GM21529 (cell line): ENCODE measurements at regions not wholly inside any gene's neighbourhood (a gene's known extent, or its start where the extent isn't known, plus 50 kb on each side); places are given as distances from the start of the nearest gene placed in this dataset.
"Not testable (repeated sequence)": the region's sequence is repeated elsewhere in the genome, so short reads cannot be mapped to it uniquely, and the experiment has no call there.

Source experiments
- ATAC-seq: cut with Tn5 transposase; IDR thresholded peaks from one replicate; pipeline ENCODE4 v1.9.1; 2021; ENCODE audit not compliant: unreplicated experiment

DNA sequence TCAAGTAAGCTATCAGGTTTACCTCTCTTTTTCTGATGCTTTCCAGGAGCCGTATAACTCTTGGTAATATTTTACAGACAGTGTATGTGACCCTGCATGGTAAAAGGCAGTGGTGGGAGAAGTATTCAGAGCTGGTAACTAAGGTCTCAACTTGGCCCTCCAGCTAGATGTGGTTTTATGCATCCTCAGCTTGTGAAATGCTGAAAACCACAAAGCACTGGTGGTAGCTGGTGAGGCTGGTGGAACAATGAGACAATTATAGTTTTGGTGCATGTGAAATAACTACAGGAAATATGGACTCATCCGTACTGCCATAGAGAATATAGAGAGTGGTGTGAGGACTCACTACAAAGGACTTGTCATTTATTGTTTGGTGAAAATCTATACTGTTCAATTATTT is 383.0 kb upstream of the PCDH15 start:
- no peak for ATAC-seq

DNA sequence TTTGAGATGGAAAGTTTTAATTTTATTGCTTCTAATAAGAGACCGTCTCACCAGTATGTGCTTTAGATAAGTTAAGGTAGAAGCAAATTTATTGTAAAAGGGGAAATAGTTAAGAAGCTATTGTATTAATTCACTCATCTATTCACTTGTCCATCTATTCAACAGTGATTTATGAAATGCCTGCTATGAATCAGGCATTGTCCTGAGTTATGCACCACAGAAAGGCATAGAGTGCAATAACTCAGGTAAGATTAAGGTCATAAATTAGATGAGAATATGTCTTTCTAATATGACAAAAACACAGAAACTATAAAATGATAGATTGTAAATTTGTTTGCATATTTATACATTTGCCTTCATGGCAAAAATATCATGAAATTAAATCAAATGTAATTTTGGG is 379.3 kb upstream of the PCDH15 start:
- no peak for ATAC-seq

DNA sequence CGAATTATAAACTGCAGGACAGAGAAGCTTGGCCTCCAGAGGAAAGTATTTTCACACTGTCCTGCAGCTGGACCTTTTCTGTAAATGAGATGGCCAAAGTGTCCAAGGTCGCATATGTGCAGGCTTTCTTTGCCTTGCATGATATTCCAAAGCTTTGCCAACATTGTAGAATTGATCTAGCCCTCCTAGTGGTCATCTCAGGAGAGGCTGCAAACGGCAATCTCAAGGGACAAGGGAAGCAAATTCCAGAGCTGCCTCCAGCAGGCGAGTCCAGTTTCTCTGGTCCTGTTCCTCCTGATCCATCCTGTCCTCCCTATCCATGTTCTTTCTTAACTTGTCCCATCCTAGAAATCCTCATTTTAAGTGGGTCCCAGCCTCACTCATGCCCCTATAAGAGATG is 373.4 kb upstream of the PCDH15 start:
- no peak for ATAC-seq

DNA sequence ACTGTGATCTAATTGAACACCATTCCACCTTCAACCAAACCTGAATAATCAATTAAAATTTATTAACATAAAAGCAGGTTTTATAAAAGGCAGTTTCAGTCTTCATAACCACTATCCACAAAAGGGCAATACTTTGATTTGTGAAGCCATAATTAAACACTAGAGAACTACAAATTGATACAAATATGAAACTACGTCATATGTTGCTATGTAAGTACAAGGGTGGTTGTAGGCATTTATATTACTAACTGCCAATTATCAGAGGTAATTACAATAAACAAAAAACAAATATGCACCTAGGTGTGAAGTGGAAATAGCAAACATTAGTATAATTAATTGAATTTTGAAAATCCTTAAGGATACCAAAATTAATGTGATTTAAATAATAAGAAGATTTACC is 368.5 kb upstream of the PCDH15 start:
- ATAC-seq, result no peak

DNA sequence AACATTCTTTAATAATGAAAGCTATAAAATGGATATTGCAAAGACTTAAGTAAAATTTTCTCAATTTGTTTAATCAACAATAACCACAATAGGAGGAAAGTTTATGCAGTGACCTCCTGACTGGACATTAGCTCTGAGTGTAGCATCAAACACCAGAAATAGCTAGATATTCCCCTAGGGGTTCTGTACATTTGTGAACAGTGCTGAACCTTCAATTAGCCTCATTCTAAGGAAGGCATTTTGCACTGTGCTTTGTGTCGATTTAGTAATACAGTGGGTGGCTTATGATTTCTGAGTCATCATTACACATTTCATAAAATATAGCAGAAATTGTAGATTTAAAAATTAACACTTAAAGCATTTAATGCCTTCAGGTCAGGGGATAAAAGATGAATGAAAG is 367.3 kb upstream of the PCDH15 start:
- no peak for ATAC-seq

DNA sequence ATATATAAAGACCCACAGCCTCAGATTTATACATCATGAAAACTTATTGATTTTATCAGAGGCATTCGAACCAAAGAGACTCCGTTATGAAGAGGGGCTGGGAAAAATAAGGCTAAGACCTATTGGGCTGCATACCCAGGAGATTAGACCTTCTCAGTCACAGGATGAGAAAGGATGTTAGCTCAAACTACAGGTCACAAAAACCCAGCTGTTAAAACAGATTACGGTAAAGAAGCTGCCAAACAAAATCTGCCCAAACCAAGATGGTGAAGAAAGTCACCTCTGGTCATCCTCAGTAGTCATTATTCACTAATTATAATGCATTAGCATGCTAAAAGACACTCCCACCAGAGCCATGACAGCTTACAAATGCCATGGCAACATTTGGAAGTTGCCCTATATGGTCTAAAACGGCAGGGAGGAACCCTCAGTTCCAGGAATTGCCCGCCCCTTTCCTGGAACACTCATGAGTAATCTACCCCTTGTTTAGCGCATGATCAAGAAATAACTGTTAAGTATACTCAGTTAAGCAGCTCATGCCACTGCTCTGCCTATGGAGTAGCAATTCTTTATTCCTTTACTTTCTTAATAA is 362.5 kb upstream of the PCDH15 start:
- no peak for ATAC-seq

DNA sequence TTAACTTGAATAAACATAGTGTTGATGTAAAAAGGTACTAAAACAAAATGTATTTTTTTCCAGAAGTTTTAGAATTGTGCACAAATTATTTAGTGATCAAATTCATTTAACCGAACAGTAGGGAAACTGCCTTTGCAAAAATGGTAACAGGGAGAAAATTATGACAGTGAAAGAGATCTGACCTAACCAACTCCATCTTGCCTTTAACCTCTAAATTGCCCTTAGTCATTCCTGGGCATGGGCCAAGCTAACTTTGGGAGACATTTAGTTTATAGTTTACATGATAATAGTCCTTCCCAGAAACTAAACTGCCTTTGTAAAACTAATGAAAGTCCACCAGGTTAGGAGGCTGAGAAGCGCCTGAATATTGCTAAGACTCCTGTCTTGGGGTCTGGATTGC is 361.3 kb upstream of the PCDH15 start:
- ATAC-seq, result not testable (repeated sequence)

DNA sequence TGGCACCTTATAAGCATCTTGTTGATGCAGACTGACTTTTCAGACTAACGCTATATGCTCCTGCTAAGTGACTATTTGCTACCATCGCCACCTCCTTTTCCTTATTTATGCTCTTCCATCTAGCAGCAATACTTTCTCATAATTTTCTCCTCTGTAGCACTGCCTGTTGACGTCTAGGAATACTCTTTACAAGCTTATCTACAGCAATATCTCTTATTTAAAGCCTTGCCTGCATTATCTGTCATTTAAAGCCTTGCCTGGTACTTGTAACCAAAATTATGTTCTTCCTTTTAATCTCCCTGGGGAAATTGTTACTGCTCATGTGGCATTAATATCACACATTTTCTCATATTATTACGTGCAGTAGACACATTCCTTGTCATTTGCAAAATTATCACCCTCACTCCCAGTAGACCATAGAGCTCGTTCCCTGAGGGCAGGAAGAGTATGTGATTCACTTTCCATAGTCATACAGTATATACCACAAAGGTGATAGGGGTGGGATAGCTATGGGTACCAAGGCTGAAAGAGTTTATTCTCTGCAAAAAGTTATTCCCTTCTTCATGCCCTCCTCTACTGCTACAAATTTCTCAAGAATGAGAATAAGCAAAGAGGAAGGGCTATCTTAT is 359.7 kb upstream of the PCDH15 start:
- no peak for ATAC-seq

DNA sequence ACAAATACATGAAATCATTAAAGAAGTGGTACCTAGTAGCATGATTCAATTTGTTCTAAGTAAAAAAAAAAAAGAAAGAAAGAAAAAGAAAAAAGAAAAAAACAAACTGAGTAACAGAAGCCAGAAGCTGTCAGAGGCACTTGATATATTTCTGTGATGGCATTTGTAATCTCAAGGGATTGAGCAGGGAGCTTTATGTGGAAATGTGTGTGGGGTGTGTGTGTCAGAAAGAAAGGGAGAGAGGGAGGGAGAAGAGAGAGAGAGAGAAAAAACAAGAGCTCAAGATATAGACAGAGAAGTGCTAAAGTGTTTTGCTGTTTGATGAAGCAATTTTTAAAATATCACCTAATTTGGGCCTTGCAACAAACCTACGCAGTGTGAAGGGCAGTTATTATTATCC is 357.6 kb upstream of the PCDH15 start:
- no peak for ATAC-seq

DNA sequence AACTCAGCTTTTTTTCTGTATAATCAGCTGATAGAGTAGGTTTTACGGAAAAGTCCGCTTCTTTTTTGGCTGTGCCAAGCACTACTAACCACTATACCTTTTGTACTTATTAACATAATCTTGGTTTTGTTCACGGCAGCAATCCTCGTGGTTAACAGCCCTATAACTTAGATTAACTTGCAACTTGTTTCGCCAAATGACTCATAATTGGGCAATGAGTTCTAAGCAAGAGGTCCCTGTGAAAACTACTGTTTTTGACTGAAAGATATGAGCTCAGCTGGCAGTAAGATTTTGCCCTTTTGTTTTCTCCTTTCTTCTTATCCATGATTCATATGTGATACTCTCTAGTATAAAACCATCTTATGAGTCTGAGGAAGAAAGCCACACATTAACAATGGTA is 345.0 kb upstream of the PCDH15 start:
- ATAC-seq, result no peak

DNA sequence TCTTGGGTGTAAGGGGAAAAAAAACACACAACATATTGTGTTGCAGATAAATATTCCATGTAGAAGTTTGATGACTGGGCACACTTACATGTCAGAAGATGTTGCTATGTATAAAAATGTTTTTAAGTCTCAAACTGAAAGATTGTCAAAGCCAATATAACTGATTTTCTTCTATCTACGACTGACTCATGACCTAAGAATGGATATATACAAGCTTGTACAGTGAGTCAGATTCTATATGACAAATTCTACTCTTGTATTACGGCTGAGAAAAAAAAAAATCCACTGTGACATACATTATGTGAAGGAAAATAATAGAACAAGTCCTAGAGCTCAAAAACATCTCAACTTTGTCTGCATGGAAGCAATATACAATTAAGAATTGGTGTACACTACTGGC is 343.0 kb upstream of the PCDH15 start:
- no peak for ATAC-seq

DNA sequence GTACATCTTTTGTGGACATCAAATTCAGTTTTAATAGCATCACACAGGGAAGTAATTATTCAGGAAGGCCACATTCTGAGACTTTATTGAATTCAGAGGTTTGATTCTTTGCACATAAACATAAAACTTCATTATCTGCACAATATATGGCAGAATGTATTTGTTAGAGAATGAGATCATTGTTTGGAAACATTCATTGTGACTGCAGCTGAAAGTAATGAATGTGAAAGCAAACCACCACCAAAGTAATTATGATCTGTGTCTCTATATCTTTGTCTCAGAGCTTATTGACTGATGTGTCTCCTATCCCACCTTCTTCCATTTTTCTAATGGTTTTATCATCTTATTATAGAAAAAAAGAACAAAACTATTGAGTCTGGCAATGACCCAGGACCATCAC is 340.9 kb upstream of the PCDH15 start:
- no peak for ATAC-seq

DNA sequence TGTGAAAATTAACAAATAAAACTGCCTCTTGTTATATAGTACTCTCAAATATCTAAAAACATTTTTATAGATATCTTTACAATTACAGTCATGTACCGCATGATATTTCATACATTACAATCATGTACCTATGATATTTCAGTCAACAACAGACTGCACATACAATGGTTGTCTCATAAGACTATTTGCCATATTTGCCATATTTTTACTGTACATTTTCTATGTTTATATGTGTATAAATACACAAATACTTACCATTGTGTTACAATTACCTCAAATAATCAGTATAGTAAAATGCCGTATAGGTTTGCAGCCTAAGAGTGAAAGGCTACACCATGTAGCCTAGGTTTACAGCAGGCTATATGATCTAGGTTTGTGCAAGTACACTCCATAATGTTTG is 336.0 kb upstream of the PCDH15 start:
- no peak for ATAC-seq

DNA sequence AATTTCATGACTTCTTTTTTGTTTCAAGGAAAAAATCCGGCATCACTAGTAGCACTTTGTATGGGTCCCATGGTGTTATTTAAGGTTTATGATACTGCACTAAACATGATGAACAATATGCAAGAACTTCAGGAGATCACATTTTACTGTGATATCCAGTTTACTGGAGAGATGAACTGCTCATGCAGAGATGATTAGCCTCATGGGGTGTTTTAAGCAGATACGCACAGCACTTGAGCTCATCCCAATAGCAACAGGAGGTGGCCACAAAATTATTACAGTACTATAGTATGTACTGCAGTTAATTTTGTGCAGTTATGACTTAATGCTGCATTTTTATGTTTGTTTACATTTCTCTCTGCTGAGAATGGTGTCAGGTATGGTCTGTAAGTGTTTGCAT is 303.7 kb upstream of the PCDH15 start:
- no peak for ATAC-seq

DNA sequence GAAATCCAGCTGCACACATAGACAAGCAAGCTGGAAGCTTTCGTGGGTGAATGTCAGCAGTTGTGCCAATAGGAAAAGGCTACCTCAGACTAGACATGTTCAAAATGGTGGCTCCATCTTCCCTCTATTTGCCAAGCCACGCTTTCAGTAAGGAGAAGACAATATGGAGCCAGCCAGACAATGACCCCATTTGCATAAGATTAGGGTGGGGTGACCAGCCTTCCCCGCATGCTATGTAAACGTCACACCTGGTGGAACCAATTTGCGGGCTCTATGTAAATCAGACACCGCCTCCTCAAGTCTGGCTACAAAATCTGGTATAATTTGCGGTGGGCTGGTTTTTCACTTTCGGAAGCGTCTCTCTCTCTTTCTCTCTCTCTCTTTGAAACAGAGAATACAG is 297.4 kb upstream of the PCDH15 start:
- no peak for ATAC-seq

DNA sequence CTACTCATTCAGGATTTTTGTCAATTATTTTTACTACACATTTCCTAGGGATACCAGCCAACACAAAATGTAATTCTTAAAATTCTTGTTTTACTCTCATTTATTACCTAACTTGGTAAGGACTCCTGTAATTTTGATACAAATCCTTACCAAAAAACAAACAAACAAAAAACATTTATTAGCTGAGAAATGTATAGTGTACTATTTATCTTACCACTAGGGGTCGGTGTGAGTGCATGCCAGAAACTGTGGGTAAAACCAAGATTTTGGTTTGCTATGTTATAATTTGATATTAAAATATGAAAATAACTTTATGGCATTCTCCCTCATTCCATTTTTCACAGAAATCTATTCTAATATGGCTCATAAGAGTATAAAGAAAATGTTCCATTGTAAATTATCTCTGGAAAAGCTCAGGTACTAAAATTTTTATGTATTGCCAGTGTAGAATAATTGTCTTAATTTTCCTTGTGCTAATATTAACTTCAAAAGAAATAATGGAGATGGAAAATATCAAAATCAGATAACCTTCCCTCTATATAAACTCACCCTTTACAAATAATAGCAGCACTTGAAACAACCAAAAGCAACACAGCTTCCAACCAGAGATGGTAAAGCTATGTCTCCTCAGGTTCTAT is 290.8 kb upstream of the PCDH15 start:
- no peak for ATAC-seq

DNA sequence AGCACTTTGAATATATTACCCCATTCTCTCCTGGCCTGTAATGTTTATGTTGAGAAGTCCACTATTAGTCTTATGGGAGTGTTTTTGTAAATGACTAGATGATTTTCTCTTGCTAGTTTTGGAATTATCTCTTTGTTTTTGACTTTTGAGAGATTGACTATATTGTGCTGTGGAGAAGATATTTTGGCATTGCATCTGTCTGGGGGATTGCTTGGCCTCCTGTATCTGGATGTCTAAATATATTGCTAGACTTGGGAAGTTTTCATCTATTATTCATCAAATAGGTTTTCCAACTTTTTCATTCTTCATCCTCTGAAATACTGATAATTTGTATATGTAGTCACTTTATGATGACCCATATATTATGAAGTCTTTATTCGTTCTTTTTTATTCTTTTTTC is 277.1 kb upstream of the PCDH15 start:
- no peak for ATAC-seq

DNA sequence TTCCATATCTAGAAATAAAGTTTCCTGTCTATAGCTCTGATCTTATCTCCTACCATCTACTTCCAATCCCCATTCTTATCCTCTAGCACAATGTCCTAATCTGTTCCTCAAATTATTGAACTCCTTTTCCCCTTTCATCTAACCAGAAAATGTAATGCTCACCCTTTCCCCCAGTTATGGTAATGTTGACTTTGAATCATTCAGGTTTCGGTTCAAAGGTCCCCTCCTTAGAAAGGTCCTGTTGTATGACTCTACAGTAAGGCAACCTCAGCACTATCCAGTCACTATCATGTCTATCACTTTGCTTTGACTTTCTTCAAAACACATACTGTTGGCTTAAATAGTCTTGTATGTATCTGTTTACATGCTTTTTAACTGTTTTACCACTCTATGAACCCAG is 264.2 kb upstream of the PCDH15 start:
- ATAC-seq, result no peak

DNA sequence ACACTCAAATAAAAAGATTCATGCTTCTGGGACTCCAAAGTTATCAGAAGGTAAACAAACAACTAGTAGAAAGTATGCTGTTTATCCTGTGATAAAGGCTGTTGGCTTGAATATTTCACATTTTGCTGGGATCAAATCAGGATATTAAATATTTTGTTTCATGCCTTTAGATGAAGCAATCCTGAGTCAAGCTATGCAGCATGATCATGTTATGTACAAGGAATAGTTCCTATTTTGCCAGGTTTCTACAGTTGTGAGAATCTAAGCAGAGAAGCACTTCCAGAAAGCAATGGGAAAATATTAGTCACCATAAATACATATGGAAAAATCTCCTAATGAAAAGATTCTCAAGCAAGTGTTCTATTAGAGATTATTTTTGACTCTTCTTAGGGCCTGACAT is 262.8 kb upstream of the PCDH15 start:
- ATAC-seq, result no peak

DNA sequence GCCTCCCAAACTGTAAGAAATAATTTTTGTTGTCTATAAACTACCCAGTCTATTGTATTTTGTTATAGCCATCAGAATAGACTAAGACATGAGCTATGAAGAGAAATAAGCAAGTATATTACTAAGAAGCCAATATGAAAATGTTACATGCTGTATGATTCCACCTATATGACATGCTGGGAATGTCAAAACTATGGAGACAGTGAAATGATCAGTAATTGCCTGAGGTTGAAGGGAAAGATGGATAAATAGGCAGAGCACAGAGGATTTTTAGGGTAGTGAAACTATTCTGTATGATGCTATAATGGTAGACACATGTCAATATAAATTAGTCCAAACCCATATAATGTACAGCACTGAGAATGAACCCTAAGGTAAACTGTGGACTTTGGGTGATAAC is 261.3 kb upstream of the PCDH15 start:
- ATAC-seq, result no peak

DNA sequence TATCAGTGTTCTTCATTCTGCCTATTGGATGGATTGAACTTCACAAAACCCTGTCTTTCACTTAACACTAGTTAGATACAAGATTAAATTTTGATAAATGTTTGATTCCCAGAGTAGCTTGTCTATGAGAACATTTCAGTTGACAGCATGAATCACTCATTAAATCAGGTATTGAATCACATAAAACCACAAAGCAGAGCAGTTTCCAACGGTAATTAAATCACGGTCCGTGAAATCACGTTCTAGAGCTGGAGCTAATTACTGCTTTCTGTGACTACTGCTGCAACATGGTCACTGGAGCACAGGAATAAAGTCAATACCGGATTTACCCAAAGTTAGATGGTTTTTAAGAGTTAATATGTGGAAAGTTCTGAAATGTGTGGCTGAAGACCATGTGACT is 257.8 kb upstream of the PCDH15 start:
- no peak for ATAC-seq

DNA sequence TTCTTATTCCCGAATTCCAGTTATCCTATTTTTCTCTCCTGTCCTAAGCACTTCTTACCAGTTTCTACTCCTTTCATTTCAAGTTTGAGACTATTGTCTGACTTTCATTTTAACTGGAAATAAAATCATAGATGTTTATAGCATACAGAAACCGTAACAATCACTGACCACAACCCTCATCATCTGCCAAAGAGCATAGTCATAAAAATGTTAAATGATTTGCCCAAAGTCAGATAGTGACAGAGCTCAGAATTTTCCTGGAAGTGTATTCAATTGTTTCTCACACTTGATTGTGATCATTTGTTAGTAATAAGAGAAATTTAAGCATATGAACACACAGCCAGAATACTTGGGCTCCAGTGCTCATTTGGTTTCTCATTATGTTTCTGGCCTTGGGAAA is 250.5 kb upstream of the PCDH15 start:
- no peak for ATAC-seq
